ENCODE measurements at regions not wholly inside any gene's neighbourhood (a gene's known extent, or its start where the extent isn't known, plus 50 kb on each side); places are given as distances from the start of the nearest gene placed in this dataset.
A peak's percentile ranks its signal among the peaks of the same experiment; 100 is the strongest.

DNA sequence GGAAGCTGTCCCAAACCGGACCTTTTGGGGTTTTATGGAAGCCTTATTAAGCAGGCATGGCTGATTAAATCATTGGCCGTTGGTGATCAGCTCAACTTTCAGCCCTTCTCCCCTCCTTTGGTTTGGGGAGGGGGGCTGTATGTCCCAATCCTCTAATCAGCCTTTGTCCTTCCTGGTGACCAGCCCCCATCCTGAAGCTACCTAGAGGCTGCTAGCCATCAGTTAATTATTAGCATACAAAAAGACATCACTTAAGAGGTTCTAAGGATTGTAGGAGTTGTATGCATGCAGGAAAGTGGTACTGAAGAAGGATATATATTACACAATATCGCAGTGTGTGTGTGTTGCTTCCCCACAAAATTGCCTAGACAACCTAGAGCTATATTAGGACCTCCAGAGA, 553.3 kb upstream of the FZD8 start:
- DNase-seq = no peak
- 78 to 88% methylated on average over 3 of the region's 3 CpGs for WGBS, 2 donors
- H3K9me3 ChIP-seq = peaks cover 0 to 17% (median 10%) of the 10 kb centered on the region in 4 donors
- intact Hi-C loops (cut with DNase I) = no loop called here
- no peak for TF ChIP-seq EP300 (IDR thresholded peaks at IDR 0.05)
- no peak for TF ChIP-seq POLR2A (IDR thresholded peaks at IDR 0.05)
- TF ChIP-seq POLR2AphosphoS5 (IDR thresholded peaks at IDR 0.05) = no peak
- TF ChIP-seq, protein P1, sequence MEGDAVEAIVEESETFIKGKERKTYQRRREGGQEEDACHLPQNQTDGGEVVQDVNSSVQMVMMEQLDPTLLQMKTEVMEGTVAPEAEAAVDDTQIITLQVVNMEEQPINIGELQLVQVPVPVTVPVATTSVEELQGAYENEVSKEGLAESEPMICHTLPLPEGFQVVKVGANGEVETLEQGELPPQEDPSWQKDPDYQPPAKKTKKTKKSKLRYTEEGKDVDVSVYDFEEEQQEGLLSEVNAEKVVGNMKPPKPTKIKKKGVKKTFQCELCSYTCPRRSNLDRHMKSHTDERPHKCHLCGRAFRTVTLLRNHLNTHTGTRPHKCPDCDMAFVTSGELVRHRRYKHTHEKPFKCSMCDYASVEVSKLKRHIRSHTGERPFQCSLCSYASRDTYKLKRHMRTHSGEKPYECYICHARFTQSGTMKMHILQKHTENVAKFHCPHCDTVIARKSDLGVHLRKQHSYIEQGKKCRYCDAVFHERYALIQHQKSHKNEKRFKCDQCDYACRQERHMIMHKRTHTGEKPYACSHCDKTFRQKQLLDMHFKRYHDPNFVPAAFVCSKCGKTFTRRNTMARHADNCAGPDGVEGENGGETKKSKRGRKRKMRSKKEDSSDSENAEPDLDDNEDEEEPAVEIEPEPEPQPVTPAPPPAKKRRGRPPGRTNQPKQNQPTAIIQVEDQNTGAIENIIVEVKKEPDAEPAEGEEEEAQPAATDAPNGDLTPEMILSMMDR (IDR thresholded peaks at IDR 0.05) = no peak
- no peak overlapping the region for H3K4me3 ChIP-seq
- no peaks in the 10 kb centered on the region for H3K27me3 ChIP-seq
- H3K36me3 ChIP-seq = no peaks in the 10 kb centered on the region
- no peaks in the 10 kb centered on the region for H3K4me1 ChIP-seq
- H3K27ac ChIP-seq = no peak overlapping the region

DNA sequence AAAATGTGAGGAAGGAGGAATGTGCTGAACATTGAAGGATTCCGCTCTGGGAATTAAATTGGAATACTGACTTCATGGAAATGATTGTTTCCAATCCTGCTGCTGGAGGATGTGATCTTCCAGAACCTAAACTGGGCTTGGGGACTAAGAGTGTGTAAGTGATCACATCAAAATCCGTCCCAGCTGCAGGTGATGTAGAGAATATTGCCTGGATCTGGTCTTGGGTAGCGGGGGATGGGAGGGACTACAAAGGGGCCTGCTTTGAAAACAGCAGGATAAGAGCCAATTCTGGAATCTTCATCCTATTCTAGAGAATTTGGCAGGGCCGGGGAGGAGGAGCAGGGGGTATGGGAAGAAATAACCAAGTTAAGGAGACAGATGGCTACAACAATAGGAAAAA, 552.2 kb upstream of the FZD8 start:
- H3K4me1 ChIP-seq = no peaks in the 10 kb centered on the region
- H3K4me3 ChIP-seq = no peak overlapping the region
- peaks cover 0 to 18% (median 12%) of the 10 kb centered on the region in 4 donors for H3K9me3 ChIP-seq
- no peaks in the 10 kb centered on the region for H3K36me3 ChIP-seq
- no peaks in the 10 kb centered on the region for H3K27me3 ChIP-seq
- intact Hi-C loops (cut with DNase I) = no loop called here
- WGBS, 2 donors = 73 to 75% methylated on average over 4 of the region's 4 CpGs
- H3K27ac ChIP-seq = no peak overlapping the region
- no peak for DNase-seq
- TF ChIP-seq POLR2AphosphoS5 (IDR thresholded peaks at IDR 0.05) = no peak
- no peak for TF ChIP-seq POLR2A (IDR thresholded peaks at IDR 0.05)
- no peak for TF ChIP-seq EP300 (IDR thresholded peaks at IDR 0.05)
- TF ChIP-seq, protein P1 (IDR thresholded peaks at IDR 0.05) = no peak

DNA sequence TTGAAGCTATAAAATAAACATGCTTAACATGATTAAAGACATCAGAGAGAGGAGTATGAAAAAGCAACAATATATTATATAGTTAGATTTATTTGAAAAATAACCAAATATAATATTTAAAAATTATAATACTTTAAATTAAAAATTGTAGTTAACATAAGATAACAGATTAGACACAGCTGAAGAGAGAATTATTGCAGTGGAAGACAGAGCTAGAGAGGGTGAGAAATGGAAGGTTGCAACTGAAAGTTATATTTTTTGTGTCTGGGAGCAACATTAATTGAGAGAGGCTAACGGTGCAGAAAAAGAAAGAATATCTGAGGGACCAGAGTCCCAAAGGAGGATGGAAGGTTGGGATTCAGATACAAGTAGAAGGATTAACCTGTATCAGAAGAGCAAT, 548.9 kb upstream of the FZD8 start:
- no peak for DNase-seq
- no peak overlapping the region for H3K4me3 ChIP-seq
- H3K4me1 ChIP-seq = peaks cover 0 to 12% (median 3%) of the 10 kb centered on the region in 4 donors
- 79 to 92% methylated on average over 1 of the region's 1 CpG for WGBS, 2 donors
- H3K9me3 ChIP-seq = peaks cover 0 to 17% (median 8%) of the 10 kb centered on the region in 4 donors
- H3K27ac ChIP-seq = no peak overlapping the region
- intact Hi-C loops (cut with DNase I) = no loop called here
- no peaks in the 10 kb centered on the region for H3K27me3 ChIP-seq
- no peaks in the 10 kb centered on the region for H3K36me3 ChIP-seq
- TF ChIP-seq, protein P1 (IDR thresholded peaks at IDR 0.05) = no peak
- no peak for TF ChIP-seq POLR2AphosphoS5 (IDR thresholded peaks at IDR 0.05)
- TF ChIP-seq POLR2A (IDR thresholded peaks at IDR 0.05) = no peak
- TF ChIP-seq EP300 (IDR thresholded peaks at IDR 0.05) = no peak

DNA sequence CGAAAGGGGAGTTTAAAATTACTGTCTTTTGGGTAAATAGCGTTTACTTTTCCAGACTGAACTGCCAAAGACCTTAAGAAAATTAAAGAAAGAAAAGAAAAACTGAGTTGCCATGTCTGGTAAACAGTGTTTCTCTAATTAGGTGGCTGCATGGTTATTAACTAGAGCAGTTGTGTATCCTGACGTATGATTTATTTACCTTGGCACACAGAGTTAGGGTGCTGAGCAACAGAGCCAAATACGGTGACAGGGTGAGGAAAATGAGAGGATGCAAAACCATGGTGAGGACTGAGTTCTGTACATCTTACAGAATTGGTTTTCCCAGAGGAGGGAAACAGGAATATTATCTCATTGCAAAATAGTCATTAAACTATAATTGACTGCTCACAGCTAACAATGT, 546.4 kb upstream of the FZD8 start:
- 44 to 69% methylated on average over 4 of the region's 4 CpGs for WGBS, 2 donors
- TF ChIP-seq POLR2A (IDR thresholded peaks at IDR 0.05) (no peak), POLR2AphosphoS5 (IDR thresholded peaks at IDR 0.05) (peak in 1 of 4 donors; percentile 36)
- intact Hi-C loops (cut with DNase I) = no loop called here
- H3K4me3 ChIP-seq = no peak overlapping the region
- peaks cover 0 to 17% (median 10%) of the 10 kb centered on the region in 4 donors for H3K9me3 ChIP-seq
- H3K27me3 ChIP-seq = no peaks in the 10 kb centered on the region
- H3K27ac ChIP-seq = peak overlapping the region; percentile 10 to 66 (median 35)
- H3K4me1 ChIP-seq = peaks cover 0 to 12% (median 3%) of the 10 kb centered on the region in 4 donors
- no peaks in the 10 kb centered on the region for H3K36me3 ChIP-seq
- no peak for DNase-seq

DNA sequence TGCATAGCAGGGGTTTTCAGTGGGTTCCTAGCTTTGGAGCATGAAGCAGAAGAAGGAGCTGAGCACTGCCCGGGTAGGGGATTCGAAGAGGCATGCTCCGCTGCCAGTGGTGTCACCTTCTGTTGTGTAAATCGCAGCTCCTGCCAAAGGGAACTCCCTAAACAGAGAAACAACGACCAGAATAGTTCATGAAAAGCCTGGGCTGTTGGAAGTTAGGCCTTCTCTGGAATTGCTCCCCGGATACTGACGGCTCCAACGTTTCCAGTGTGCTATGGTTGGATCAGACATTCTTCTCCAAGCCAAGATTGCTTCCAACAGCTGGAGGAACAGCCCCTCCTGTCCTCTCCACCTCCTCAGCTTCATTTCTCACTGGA, 546.0 kb upstream of the FZD8 start:
- Histone ChIP-seq H3K27ac (peak overlapping the region; percentile 10 to 66 (median 35)), H3K4me1 (peaks cover 0 to 12% (median 3%) of the 10 kb centered on the region in 4 donors), H3K27me3 (no peaks in the 10 kb centered on the region), H3K4me3 (no peak overlapping the region), H3K9me3 (peaks cover 0 to 17% (median 10%) of the 10 kb centered on the region in 4 donors), H3K36me3 (no peaks in the 10 kb centered on the region)
- 56 to 57% methylated on average over 8 of the region's 8 CpGs for WGBS, 2 donors
- TF ChIP-seq, protein P1 (IDR thresholded peaks at IDR 0.05) = no peak
- TF ChIP-seq POLR2A (IDR thresholded peaks at IDR 0.05) (no peak), POLR2AphosphoS5 (IDR thresholded peaks at IDR 0.05) (no peak), EP300 (IDR thresholded peaks at IDR 0.05) (no peak)
- intact Hi-C loops (cut with DNase I) = no loop called here
- DNase-seq = no peak
